ENCODE measurements at regions not wholly inside any gene's neighbourhood (a gene's known extent, or its start where the extent isn't known, plus 50 kb on each side); places are given as distances from the start of the nearest gene placed in this dataset.

- TF ChIP-seq CTCF (conservative IDR thresholded peaks at IDR 0.05; ENCODE audit: low read depth, low read length) (no peak), EZH2 (IDR thresholded peaks at IDR 0.05; ENCODE audit: borderline replicate concordance, low read depth, low read length, poor library complexity, severe bottlenecking) (no peak)
Observed at GRCh38 chr15:58314593-58315216, 117.1 kb upstream of the LIPC start.
